Suppressor macrophage treated with lipopolysaccharide for 1 hour (primary cell): ENCODE measurements at regions not wholly inside any gene's neighbourhood (a gene's known extent, or its start where the extent isn't known, plus 50 kb on each side); places are given as distances from the start of the nearest gene placed in this dataset.

Experiments
- DNase-seq, 3 donors: peaks; one replicate each; pipeline ENCODE4 v3.0.0-alpha.2; 2020 to 2022

DNA sequence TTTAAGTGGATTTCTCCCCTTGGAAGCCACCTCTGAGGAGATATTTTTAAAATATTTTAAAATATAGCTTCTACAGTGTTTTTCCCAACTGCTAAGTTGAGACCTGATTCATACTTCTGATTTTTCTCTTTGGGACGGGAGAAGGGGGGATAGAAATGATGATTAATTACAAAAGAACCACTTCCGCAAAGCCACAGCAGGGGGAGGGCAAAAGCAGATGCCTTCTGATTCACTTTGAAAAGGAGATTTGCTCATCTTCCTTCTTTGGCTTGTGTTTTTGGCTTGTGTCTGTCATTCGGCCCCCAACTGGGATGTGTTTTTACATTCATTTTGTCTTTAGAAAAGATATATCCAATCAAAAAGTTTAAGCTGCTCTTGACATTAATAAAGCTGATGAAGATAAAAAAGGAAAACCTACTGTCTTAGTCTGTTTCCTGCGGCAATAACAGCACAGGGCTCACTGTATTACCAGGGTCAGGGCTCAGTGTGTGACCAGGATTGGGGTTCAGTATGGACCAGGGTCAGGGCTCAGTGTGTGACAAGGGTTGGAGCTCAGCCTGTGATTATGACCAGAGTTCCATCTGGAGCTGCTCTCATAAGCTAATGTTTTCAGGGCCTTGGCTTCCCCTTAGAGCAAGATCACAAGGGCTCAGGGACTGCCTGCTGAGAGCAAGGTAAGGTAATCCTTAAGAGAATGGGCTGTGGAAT, 223.2 kb downstream of the MTHFS start:
- DNase-seq = peak; percentile 71 to 77 (median 75)

DNA sequence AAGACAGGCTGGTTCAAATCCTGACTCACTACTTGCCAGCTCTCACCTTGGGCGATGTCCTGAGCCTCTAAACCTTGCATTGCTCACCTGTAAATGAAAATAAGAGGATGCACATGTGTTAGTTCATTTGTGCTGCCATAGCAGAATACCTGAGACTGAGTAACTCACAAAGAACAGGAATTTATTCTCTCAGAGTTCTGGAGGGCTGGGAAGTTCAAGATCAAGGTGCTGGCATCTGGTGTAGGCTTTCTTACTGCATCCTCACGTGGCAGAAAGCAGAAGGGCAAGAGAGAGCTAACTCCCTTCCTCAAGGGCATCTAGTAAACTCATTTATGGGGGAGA, 222.7 kb downstream of the MTHFS start:
- DNase-seq = no peak

DNA sequence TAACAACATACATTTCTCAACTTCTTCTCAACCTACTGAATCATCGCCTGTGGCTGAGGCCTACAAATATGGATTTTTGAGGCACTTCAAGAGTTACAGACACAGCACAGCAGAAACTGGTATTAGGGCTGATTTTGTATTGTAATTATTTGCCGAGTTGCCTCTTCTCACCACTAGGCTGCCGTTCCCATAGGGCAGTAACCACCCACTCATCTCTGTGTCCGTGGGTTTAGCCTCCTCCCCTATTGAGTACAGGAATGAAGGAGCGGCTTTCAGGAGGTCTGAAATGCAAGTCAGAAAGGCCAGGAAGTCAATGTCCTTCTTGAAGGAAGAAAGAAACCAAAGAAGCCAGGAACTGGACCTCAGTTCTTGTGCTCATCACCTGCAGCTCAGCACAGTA, 220.8 kb downstream of the MTHFS start:
- peak in 1 of 3 donors; percentile 4 for DNase-seq

DNA sequence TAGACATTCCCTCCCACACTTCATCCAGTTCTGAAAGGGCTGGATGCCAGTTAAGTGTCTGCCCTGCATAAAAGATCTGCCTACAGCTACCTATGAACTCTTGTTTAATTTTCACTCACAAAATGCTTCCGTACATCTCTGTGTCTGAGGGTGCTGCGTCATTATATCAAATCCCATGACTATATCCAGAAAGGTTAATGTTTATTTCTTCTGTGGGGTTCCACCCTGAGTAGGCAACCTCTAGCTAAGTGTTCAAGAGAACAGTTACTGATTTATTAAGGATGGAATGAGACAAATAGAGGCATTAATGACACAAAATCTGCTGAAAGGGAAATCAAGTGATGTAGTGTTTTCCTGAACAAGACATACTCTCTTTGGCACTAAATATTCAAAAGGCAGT, 220.2 kb downstream of the MTHFS start:
- DNase-seq = no peak

DNA sequence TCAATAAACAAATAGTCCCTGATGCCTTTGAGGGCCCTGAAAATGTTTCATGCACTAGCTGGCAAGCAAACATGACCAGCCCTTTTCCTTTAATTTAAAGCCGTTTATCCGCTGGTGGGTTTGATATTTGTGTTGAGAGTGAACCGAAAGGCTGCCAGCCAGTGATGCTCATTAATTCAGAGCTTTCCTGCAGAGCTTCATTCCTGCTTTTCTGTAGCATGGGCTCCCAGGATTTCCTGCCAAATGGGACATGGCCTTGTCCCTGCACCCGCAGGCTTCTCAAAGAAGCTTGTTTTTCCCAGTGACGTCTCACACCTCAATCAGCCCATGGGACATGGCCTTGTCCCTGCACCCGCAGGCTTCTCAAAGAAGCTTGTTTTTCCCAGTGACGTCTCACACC, 219.6 kb downstream of the MTHFS start:
- no peak for DNase-seq

DNA sequence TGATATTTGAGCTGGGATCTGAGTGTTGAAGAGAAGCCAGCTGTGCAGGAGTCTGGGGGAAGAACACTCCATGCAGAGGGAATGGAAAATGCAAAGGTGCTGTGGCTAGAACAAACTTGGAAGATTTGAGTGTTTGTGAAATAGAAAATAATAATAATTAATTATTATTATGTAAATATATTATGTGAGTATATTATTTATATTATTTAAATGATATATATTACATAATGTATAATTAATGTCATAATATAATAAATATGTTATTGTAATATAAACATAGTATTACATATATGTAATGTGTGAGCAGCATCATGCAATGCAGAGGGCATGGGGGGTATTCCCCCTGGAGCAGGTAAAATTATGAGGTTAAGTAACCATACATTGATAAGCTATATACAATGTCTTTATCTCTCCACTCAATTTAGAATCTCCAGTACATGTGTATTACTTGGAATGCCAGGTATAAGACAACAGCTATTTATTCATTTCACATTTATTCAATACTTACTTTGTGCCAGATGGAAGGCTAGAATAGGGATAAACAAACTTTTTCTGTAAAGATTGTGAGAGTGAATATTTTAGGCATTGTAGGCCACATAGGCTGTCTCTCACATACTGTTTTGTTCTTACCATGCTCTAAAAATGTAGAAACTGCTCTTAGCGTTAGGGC, 218.6 kb downstream of the MTHFS start:
- no peak for DNase-seq

DNA sequence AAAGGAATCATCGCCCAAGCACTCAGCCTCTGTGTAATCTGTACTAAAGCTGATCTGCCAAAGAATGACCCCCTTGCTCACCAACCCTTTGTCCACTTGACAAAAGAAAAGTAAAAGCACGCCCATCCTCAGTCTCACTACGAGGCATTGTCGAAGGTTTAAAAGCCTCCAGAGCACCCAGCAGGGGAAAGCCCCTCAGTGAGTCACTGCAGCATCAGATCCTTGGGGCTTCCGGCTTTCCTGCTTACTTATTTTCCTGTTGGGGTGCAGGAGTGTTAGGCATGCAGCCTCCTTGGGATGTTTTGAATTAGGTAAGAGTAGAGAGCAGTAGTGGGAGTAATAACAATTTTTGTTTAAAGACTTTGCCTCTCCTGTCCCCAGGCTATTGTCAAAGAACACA, 216.1 kb downstream of the MTHFS start:
- DNase-seq = peak; percentile 55 to 68 (median 68)

DNA sequence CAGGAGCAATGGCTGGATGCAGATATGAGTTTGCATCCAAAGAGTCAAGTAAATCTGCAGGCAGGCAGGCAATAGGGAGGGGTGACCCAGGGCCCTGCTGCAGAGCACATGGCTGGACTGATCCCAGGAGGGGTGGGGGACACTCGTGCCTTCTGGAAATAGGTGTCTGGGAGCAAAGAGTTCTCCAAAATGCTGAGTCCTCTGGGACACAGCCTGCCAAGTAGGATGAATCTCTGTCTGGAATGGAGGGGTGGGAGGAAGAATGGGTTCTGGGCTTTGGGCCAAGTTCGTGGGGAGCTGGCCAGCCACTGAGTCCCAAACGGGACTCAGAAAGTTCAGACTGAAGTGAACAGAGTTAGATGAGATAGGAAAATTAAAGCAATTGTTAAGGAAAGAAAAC, 214.5 kb downstream of the MTHFS start:
- DNase-seq = no peak

DNA sequence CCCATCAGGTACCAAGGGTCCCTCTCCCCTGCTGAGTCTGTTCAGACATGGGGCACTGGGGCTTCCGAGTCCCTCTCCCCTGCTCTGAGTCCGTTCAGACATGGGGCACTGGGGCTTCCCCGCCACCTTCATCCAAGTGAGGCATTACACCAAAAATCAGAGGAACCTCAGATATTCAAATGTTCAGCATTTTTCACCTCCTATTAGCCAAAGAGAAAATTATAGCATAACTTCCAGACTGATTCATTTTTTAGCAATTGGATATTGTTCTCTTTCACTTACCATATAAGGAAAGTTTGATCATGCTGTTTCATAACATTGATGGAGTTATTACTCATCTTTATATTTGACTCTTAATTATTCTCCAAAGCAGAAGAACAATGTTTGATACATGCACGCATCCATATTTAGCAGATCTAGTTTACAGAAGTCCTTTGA, 213.9 kb downstream of the MTHFS start:
- DNase-seq = peak in 2 of 3 donors; percentile 7 to 34

DNA sequence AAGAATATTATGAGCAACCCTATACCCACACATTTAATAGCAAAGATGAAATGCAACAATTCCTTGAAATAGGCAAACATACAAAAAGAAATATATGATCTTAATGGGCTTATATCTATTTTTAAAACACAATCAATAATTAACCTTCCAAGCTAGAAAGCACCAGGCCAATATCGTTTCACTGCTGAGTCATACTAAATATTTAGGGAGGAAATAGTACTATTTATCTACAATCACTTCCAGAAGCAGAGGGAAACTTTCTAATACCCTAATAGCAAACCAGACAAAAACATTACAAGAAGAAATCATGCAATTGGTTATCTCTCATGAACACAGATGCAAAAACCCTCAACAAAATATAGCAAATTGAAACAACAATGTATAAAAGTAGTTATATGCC, 207.8 kb downstream of the MTHFS start:
- no peak for DNase-seq

DNA sequence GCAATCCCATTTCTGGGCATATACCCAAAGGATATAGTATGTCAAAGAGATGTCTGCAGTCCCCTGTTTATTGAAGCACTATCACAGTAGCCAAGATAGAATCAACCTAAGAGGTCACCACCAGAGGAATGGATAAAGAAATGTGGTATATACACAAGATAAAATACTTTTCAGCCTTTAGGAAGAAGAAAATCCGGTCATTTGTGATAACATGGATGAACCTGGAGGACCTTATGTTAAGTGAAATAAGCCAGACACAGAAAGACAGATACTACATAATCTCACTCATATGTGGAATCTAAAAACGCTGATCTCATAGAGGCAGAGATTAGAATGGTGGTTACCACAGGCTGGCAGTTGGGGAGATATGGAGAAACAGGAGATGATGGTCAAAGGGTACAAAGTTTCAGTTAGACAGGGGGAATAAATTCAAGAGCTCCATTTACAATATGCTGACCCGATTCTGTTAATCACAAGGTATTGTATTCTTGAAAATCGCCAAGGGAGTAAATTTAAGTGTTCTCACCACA, 195.8 kb downstream of the MTHFS start:
- no peak for DNase-seq

DNA sequence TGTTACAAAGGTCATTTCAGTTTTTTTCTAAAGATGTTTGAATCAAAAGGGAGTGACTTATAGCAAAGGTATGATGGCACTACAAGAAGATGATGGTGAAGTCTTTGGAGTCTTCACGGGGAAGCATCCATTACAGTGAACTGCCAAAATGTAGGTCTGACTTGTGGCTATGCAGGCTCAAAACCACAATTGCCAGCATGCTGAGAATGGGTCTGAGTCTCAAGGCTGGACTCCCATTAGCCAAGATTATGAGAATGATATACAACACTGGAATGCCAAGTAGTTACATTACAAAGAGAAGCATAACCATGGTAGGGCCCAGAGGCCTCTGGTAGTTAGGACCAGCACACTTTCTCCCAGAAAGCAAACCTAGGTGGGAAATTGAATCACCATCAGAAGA, 194.2 kb downstream of the MTHFS start:
- no peak for DNase-seq

DNA sequence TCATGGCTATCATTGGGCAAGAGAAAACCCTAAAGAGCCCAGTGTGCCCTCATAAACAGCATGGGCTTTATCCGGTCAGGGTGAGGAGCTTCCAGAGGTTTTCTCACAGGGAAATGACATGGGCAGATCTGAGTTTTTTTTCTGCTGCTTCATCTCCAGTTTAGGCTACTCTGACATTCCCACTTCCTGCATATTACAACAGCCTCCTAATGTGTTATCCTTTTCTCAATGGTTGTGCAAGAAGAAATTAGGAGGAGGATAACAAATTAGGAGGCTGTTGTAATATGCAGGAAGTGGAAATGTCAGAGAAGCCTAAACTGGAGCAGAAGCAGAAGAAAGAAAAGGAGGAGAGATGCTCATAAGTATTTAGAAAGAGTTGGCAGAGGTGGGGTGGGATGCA, 175.6 kb downstream of the MTHFS start:
- DNase-seq = no peak

DNA sequence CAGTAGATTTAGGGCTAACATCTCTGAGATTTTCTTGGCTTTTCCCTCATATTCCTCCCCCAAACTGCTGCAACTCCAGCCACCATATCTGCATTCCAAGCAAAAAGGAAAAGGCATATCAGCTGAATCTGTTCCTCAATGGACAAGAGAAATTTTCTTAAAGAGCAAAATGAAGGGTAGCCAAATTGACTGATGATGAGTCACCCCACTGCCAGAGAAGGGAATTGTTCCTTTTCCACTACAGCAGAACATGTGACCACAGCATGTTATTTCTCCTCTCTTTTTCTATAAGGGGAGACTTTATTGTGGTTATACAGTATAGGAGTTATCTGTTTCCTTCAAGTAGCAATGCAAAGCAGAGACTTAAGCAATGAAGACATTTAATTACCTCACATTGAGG, 172.5 kb downstream of the MTHFS start:
- DNase-seq = peak; percentile 58 to 73 (median 70)

DNA sequence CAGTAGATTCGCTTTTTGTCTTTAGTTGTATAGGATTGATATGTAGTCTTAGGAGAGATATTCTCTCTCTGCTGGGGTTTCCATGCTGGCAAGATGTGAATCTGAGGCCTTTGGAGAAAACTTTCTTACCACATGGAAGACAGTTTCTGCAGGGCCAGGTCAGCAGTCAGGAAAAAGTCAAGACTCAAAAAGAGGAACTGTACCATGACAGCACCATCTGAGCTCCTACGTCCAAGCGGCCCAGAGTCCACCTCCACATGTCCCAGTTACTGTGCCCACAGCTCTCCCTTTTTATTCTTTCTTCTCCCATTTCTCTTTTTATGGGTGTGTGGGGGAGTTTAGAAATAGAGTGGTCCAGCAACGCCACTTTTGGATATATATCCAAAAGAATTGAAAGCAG, 172.0 kb downstream of the MTHFS start:
- DNase-seq = peak; percentile 66 to 71 (median 70)

DNA sequence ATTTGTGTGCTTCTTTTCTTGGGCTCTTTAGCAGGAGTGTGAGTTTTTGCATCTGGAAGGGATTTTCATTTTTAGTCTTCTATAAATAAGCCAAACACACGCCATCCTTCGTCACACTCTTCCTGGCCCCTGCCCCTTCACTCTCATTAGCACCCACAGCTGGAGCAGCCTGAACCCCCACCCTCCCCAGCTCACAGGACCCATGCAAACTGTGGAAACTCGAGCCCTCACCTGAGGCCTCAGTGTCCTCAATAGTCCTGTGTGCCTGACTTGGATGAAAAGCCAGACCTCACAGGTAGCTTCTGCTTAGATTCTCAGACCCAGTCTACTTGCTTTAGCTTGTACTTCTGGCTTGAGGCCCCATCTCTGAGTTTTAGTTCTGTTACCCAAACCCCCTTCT, 167.9 kb downstream of the MTHFS start:
- DNase-seq = no peak

DNA sequence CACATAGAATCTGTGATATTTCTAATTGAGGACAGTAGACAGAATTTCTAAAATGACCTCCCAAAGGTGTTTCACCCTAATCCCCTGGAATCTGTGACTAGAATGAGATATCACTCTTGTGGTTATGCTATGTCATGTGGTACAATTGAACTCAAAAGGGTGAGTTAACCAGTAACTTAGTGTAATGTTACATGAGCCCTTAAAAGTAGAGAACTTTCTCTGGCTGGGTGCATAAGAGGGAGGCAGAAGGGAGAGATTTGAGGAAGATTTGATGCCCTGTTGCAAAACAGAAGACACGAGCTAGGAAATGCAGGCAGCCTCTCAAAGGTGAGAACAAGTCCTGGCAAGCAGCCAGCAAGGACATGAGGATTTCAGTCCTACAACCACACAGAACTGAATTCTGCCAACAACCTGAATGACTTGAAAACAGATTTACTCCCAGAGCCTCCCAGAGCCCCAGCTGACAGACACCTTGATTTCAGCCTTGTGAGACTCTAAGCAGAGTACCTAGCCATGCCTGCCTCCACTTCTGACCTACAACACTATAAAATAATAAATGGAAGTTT, 160.3 kb downstream of the MTHFS start:
- no peak for DNase-seq

DNA sequence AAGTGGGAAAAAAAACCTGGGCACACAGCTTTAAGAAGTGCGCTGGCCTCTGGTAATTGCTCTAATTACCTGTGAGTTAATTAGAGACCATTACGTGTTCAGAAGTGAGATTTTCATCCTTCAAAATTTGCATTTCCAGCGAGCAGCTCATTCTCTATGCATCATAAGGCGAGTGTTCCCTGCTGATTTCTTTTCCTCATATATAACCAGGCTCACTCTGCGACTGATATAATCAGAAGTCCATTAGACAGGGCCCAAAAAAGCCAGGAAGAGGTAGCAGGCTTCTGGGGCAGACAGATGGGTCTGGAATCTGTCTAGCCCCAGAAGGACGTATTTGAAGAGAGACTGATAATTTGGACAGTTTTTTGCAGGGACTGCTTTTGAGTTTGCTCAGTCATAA, 158.7 kb downstream of the MTHFS start:
- no peak for DNase-seq

DNA sequence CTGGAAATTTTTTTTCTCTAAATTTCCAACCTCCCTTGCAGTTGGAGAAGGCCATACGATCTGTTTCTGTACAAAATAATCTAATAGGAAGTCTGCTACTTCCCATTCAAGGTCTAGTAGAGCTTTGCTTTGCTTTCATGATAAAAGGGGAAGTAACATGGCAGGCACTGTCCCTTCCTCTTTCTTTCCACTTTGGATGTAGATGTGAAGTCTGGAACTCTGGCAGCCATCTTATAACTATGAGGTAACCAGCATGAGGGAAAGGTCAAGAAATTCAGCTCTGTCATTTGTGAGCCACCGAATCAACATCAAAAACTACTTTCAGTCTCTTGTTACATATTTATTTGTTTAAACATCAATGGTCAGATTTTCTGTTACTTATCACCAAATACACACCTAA, 156.3 kb downstream of the MTHFS start:
- DNase-seq = peak in 1 of 3 donors; percentile 13

DNA sequence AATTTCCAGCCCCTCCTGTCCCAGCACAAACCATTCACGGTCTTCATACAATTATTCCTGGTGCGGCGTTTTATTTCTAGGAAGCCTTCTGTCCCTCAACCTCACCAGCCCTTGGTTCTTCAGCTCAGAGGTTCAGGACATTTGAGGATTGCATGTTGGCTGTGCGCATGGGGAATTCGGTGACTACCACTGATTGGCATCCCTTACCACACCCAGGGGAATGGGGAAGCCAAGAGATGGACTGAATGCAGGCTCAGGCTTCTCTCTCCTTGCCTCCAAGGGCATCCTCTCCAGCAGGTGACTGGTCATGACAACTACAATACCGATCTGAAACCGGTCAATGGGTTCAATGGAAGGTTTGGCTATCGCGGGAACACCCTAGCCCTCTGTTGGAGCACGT, 153.8 kb downstream of the MTHFS start:
- DNase-seq = no peak

DNA sequence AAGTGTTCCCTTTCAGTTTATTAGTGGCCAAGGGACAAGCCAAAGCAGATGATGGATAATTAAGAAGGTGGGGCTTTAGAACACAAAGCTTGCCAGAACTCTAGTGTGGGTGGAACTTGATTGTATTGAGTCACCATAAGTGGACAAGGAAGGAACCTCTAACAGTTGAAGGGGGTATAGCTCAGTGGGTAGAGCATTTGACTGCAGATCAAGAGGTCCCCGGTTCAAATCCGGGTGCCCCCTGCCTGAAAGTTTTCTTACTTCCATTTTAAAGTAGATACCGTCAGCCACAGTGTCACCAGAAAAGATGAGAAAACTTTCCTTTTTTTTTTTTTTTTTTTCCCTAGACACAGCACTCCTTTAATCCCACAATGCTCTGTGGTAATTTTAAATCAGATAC, 152.3 kb downstream of the MTHFS start:
- peak; percentile 42 to 58 (median 53) for DNase-seq

DNA sequence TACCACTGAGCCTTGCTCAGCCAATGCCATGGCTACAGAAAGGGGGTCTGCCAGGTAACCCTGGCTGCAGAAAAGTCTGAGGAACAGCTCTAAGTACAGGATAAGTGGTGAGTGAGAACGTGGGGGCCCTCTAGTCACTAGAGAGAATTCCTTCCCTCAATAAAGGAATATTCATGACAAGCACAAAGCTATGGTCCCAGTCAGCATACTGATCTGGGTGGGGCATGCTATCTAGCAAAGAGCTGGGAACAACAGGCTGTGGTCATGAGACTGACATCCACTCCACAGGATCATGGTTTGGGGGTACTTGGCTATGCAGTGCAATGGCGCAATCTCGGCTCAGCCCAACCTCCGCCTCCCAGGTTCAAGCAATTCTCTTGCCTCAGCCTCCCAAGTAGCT, 140.4 kb downstream of the MTHFS start:
- DNase-seq = no peak

DNA sequence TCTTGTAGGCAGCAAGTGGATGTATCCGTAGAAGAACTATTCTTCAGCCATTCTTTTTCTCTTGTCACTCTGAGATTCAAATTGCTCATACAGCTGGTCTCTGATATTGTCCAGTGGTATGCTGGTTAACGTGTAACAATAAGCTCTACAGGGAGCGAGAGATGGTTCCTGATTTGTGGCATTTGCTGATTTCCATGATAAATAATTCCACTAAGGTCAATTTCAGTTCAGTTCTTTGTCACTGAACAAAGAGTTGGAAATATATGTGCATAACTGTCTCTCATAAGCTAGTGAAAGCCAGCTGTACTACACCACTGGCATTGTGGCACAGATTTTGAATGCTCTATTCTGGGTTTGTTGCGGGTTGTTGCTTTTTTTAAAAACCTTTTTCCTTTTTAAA, 131.7 kb downstream of the MTHFS start:
- DNase-seq = no peak

DNA sequence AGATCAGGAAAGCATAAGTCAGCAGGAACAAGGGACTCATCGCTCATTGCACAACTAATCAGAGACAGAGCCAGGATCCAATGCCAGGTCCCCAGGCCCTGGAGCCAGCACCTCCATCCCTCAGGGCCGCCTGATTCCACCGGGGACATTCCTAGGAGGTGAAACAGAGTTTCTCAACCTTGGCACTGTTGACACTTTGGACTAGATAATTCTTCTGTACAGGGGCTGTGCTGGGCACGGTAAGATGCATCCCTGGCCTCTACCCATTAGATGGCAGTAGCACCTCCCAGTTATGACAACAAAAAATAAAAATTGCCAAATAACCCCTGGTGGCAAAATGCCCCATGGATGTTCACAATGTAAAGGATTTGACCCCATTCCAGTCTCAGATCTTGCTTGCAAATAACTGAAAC, 127.7 kb downstream of the MTHFS start:
- DNase-seq = peak; percentile 47 to 60 (median 55)
